OCI-LY3 (cell line): ENCODE measurements at regions not wholly inside any gene's neighbourhood (a gene's known extent, or its start where the extent isn't known, plus 50 kb on each side); places are given as distances from the start of the nearest gene placed in this dataset.

Experiments
- EZH2phosphoT487 ChIP-seq: fragments of 200-600 bp; shearing (Covaris generic); IDR thresholded peaks from 2 replicates; pipeline ENCODE4 v1.6.1; 2018; ENCODE audit warnings: antibody characterized with exemption, mixed run types, low read depth
- TF ChIP-seq, protein P1 (sequence below): fragments of 200-600, 300-600 bp; sonication (generic); IDR thresholded peaks from 2 replicates; pipeline ENCODE4 v1.5.1; 2014; ENCODE audit warnings: antibody characterized with exemption, low read length, low read depth

DNA sequence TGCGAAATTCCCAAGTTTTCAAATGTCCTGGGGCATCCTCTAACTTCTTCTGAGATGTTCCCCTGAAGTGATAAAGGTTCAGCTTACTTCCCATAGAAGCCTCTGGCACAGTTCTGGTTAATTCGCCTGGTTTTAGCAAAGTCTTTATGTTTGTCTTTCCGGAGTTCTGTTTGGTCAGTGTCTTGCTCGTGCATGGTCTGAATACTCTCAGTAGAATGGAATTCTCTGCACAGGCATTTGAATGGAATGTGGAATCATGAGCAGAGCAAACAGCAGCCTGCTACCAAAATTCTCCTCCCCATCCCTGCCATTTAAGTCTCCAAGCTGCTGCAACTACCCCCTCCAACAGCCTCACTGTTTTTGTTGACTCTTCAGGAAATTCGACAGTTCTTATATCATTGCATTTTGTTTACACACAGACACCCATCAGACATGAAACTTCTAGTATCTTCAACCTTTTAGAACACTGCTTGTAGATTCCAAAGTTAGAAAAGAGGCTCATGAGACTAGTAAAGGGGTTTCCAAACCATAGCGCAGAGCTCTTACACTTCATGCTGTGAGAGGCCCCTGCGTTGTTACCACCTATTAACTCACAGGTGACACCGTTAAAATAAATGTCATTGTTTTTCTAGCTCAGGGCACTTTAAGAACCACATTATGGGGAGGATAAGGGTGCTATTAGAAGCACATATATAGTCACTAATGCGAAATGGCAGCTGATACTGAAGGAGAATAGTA lies 129.7 kb downstream of the PLCE1 start:
- TF ChIP-seq, protein P1, sequence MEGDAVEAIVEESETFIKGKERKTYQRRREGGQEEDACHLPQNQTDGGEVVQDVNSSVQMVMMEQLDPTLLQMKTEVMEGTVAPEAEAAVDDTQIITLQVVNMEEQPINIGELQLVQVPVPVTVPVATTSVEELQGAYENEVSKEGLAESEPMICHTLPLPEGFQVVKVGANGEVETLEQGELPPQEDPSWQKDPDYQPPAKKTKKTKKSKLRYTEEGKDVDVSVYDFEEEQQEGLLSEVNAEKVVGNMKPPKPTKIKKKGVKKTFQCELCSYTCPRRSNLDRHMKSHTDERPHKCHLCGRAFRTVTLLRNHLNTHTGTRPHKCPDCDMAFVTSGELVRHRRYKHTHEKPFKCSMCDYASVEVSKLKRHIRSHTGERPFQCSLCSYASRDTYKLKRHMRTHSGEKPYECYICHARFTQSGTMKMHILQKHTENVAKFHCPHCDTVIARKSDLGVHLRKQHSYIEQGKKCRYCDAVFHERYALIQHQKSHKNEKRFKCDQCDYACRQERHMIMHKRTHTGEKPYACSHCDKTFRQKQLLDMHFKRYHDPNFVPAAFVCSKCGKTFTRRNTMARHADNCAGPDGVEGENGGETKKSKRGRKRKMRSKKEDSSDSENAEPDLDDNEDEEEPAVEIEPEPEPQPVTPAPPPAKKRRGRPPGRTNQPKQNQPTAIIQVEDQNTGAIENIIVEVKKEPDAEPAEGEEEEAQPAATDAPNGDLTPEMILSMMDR, result no peak
- no peak for TF ChIP-seq EZH2phosphoT487
